ENCODE measurements at regions not wholly inside any gene's neighbourhood (a gene's known extent, or its start where the extent isn't known, plus 50 kb on each side); places are given as distances from the start of the nearest gene placed in this dataset.

- WGBS, 3 donors: 40 to 53% (median 51%) methylated on average over 13 of the region's 13 CpGs
- TF ChIP-seq CTCF (IDR thresholded peaks at IDR 0.05): no peak
- no peak for ATAC-seq
- no peak for DNase-seq
- no peaks in the 10 kb centered on the region for H3K36me3 ChIP-seq (ENCODE audit: insufficient read depth in 1 of 2, low read depth in 1 of 2)
- H3K9me3 ChIP-seq: no peaks in the 10 kb centered on the region
- peaks cover 0 to 20% (median 17%) of the 10 kb centered on the region in 3 donors for H3K27me3 ChIP-seq (ENCODE audit: insufficient read depth in 3 of 3, low read length in 2 of 3)
- H3K4me3 ChIP-seq: no peak overlapping the region
- H3K27ac ChIP-seq: no peak overlapping the region
- no peaks in the 10 kb centered on the region for H3K4me1 ChIP-seq
- intact Hi-C loops (cut with DNase I): loop anchor here in 1 of 2 donors (5.0 kb wide), 1 partner anchor 48 kb away; no protein-coding TSS in a partner anchor
Measured at GRCh38 chr16:49019831-49020230, 261.8 kb downstream of the CBLN1 start.

- intact Hi-C loops (cut with DNase I): no loop called here
- Histone ChIP-seq H3K27ac (no peak overlapping the region), H3K27me3 (ENCODE audit: insufficient read depth in 3 of 3, low read length in 2 of 3) (peaks cover 0 to 20% (median 17%) of the 10 kb centered on the region in 3 donors), H3K4me1 (no peaks in the 10 kb centered on the region), H3K9me3 (no peaks in the 10 kb centered on the region), H3K4me3 (no peak overlapping the region), H3K36me3 (ENCODE audit: insufficient read depth in 1 of 2, low read depth in 1 of 2) (no peaks in the 10 kb centered on the region)
- ATAC-seq (no peak), DNase-seq (no peak)
- no peak for TF ChIP-seq CTCF (IDR thresholded peaks at IDR 0.05)
- WGBS, 3 donors: 2 to 8% (median 6%) methylated on average over 14 of the region's 14 CpGs
Measured at GRCh38 chr16:49019081-49019633, 262.5 kb downstream of the CBLN1 start.

- TF ChIP-seq CTCF (IDR thresholded peaks at IDR 0.05): no peak
- DNase-seq (no peak), ATAC-seq (no peak)
- Histone ChIP-seq H3K27me3 (ENCODE audit: insufficient read depth in 3 of 3, low read length in 2 of 3) (peaks cover 0 to 20% (median 18%) of the 10 kb centered on the region in 3 donors), H3K36me3 (ENCODE audit: insufficient read depth in 1 of 2, low read depth in 1 of 2) (no peaks in the 10 kb centered on the region), H3K4me1 (no peaks in the 10 kb centered on the region), H3K9me3 (no peaks in the 10 kb centered on the region), H3K27ac (no peak overlapping the region), H3K4me3 (no peak overlapping the region)
- intact Hi-C loops (cut with DNase I): no loop called here
- WGBS, 3 donors: 79 to 91% (median 80%) methylated on average over 3 of the region's 3 CpGs
Measured at GRCh38 chr16:49018259-49018931, 263.2 kb downstream of the CBLN1 start.

- H3K4me1 ChIP-seq: no peaks in the 10 kb centered on the region
- H3K36me3 ChIP-seq (ENCODE audit: insufficient read depth in 1 of 2, low read depth in 1 of 2): no peaks in the 10 kb centered on the region
- DNase-seq: no peak
- no peak overlapping the region for H3K4me3 ChIP-seq
- H3K9me3 ChIP-seq: no peaks in the 10 kb centered on the region
- intact Hi-C loops (cut with DNase I): no loop called here
- WGBS, 3 donors: 59 to 81% (median 69%) methylated on average over 2 of the region's 2 CpGs
- no peak overlapping the region for H3K27ac ChIP-seq
- TF ChIP-seq CTCF (IDR thresholded peaks at IDR 0.05): no peak
- no peak for ATAC-seq
- peaks cover 0 to 20% (median 18%) of the 10 kb centered on the region in 3 donors for H3K27me3 ChIP-seq (ENCODE audit: insufficient read depth in 3 of 3, low read length in 2 of 3)
Measured at GRCh38 chr16:49017501-49017900, 264.1 kb downstream of the CBLN1 start.

All from psoas muscle (tissue), 7 donors.